GM21381 (cell line): ENCODE measurements at regions not wholly inside any gene's neighbourhood (a gene's known extent, or its start where the extent isn't known, plus 50 kb on each side); places are given as distances from the start of the nearest gene placed in this dataset.
A peak's percentile ranks its signal among the peaks of the same experiment; 100 is the strongest.

Source experiments
- ATAC-seq: cut with Tn5 transposase; IDR thresholded peaks from one replicate; pipeline ENCODE4 v1.9.1; 2021; ENCODE audit warnings: mild to moderate bottlenecking, moderate library complexity; ENCODE audit not compliant: unreplicated experiment

DNA sequence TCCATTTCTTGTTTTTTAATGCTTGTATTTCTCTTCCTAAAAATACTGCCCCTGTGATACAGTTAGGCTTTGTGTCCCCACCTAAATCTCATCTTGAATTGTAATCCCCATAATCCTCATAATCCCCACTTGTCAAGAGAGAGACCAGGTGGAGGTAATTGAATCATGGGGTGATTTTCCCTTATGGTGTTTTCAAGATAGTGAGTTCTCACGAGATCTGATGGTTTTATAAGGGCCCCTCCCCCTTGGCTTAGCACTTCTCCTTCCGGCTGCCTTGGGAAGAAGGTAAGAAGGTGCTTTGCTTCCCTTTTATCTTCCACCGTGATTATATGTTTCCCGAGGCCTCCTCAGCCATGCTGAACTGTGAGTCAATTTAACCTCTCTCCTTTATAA, 227.4 kb downstream of the MAN2A1 start:
- no peak for ATAC-seq

DNA sequence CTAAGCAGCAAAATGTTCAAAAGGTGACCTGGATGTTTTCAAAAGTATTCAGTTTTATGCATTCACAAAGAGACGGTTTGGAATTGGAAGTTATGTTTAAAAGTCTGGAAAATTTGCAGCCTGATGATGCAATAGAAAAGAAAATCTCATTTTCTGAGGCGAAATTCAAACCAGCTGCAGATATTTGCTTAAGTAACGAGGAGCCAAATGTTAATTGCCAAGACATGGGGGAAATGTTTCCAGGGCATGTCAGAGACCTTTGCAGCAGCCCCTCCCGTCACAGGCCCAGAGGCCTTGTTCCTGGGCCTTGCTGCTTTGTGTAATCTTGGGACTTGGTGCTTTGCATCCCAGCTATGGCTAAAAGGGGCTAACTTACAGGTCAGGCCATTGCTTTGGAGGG, 228.2 kb downstream of the MAN2A1 start:
- no peak for ATAC-seq

DNA sequence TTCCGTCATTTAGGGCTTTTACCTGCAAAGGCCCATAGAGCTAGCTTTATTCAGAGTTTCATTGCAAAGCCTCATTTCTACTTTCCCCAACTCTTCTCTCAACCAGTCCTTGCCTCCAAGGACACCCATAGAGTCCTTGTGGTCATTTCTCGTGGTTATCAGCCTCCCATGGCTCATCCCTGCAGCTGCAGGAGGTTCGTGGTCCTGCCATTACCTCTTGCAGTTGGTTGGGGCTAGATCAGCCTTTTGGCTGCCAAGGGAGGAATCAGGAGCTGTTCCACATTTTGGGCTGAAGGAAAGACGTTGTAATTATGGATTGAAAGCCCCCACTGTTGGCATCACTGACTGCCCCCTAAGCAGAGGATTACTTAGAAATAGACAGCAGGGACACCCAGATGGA, 231.0 kb downstream of the MAN2A1 start:
- no peak for ATAC-seq

DNA sequence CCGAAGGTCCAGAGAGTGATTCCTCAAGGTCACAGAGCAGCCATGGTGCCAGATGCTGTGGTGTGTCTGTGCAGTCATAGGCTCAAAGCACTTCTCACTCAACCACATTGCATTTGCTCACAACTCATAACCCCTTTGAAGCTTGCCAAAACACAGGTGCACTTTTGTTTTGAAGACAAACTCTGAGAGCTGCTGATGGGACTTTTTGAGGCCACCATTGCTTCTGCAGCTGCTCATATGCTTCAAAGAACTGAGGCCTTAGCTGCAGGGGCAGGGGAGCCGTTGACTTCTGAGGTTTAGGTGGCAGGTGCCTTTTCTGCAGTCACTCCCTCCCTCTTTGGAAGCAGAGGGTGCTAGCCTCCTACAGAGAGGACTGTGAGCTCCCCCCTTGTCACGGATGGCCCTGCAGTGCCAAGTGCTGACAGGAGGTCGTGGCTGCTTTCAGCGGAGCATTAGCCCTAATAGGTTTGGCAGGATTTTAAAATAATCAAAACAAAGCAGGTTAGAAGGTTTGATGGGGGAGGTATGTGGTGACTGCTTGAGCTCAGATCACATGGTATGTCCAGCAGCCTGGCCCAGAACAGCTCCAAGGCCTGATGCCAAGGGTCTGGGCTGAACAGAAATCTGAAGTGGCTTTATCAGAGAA, 232.1 kb downstream of the MAN2A1 start:
- peak; percentile 50 for ATAC-seq

DNA sequence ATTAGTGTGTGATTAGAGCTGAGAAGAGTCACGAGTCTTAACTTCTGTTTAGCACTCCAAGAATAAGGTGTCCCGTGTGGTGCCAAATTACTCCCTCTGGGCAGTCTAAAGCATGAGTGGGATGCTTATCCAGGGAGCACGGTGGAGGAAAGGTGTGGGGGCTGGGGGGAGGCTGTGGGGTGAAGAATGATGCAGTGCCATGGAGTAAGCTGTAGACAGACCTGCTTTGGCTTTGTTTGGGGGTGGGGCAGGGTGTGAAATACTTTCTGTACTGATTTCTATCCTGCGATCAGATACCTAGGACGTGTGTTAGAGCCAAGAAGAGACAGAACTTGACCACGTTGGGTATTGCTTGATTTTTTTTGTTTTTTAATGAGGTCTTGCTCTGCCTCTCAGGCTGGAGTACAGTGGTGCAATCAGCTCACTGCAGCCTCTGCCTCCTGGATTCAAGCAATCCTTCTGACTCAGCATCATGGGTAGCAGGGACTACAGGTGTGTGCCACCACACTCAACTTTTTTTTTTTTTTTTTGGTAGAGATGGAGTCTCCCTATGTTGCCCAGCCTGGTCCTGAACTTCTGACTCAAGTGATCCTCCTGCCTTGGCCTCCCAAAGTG, 232.8 kb downstream of the MAN2A1 start:
- no peak for ATAC-seq

DNA sequence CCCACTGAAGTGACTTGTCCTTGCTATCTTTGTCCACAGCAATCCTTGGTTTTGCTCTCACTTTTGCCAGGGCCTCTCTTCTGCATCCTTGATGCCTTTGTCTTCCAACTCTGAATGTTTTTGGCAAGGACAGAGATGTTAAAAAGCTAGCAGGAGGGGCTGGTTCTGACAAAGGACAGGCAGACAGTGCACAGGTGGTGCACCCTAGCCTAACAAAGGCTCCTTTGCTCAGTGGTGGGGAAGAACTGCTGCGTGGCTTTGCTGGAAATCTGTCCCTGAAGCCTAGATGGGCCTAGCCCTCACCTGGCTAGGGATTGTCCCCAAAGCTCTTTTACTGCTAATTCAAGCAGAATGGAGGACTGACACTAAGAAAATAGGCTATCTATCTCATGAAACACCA, 233.5 kb downstream of the MAN2A1 start:
- no peak for ATAC-seq

DNA sequence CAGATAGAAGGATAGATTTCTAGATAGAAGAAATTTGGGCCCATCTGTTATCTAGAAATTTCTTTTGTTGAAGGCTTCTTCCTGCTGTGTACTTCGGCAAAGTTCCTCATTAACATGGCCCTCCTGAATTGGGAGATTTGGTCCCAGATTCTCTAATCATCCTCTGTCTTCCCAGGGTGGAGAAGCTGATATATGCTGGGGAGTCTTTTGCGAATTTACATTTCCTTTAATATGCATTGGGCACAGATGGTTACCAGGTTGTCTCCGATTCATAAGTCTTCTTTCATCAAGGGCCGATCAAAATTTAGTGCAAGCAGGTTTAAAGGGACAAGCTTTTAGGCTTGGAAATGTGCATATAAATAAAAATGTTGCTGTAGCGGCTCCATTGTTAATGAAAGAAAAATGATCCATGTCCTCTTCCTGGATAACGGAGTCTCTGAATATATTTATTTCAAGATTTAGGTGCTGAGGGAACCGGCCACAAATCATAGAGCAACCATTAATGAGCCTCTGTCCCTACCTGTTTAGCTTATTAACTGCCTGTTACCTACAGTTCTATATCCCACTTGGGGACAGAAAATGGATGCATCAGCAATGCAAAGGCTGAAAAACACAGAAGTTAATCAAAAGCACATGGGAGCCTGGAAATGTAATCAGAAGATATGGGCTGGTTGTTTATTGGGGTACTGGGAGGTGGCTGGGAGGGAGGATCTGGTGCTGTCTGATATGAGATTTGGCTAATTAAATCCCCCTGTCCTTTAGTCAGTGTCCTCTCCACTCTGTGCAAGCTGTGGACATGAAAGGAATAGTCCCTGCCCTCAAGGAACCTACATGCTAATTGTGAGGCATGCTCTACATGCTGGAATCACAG, 234.7 kb downstream of the MAN2A1 start:
- ATAC-seq: no peak

DNA sequence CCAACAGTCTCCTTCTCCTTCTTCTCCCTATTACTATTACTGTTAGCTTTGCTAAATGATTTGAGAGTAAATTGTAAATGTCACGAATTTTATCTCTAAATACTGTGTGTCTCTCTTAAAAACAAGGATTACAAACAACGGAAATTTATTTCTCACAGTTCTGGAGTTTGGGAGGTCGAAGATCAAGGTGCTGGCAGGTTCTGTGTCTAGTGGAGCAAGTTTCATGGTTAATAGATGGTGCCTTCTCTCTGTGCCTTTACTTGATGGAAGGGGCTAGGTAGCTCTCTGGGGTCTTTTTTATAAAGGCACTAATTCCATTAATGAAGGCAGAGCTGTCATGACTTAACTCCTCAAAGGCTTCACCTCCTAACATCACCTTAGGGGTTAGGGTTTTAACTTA, 237.9 kb downstream of the MAN2A1 start:
- no peak for ATAC-seq

DNA sequence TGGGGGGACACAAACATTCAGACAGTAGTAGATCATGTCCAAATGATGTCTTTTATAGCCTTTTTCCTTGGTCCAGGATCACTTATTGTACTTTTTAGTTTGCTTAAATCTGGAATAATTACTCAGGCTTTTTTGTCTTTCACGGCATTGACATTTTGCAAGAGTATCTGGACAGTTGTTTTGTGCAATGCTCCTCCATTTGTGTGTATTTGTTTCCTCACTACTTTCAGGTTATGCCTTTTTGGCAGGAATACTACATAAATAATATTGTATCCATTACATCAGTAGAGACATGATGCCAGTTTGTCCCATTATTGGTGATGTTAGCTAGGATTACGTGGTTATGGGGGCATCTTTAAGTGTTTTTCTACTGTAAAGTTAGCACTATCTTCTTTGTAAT, 238.3 kb downstream of the MAN2A1 start:
- ATAC-seq: no peak

DNA sequence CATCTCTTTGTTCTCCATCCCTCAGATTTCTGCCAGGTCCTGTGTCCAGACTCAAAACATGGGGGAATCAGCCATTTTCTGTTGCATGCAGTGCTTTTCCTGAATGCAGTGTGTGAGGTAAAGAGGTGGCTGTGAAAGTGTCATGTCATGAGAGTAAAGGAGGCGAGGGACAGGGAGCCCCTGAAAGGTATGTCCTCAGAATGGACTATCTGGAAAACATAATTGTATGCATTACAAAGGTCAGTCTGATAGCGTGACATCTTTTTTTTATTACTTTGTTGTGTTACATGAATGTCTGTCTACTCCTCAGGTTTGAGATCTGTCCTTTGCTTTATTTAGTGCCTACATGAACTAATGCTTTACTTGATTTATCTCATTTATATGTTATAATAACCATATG, 239.1 kb downstream of the MAN2A1 start:
- no peak for ATAC-seq

DNA sequence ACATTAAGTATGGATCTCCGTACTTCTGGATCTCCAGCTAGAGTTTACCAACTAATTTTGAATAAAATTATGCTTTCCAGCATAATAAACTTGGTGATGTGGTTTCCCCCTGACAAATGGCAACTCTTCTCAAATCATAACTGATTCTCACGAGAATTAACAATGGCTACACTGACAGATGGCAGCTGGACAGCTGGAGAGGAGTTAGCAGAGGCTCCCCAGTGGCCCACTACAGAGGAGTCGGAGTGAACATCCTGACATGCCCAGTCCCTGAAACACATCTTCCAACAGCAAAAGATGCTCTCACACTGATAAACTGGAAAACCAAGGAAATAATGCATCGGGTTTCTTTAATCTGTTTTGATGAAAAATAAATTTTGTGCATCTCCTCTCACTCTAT, 239.6 kb downstream of the MAN2A1 start:
- ATAC-seq: no peak

DNA sequence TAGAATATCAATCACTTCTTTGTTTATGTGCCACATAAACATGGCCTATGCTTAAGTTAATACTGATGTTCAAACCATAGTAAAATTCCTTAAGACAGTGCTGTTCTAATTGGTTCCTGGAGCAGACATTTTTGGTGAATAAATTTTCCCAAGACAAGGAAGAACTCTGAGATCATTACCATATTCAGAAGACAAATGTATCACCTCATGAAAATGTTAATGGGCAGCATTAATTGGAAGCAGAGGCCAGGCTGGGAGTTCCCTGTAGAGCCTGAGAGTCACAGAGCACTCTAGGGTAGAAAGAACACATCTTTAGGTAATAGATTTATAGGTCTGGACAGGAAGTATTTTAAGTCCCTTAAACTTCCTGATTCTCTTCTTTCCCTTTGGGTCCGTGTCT, 240.2 kb downstream of the MAN2A1 start:
- no peak for ATAC-seq

DNA sequence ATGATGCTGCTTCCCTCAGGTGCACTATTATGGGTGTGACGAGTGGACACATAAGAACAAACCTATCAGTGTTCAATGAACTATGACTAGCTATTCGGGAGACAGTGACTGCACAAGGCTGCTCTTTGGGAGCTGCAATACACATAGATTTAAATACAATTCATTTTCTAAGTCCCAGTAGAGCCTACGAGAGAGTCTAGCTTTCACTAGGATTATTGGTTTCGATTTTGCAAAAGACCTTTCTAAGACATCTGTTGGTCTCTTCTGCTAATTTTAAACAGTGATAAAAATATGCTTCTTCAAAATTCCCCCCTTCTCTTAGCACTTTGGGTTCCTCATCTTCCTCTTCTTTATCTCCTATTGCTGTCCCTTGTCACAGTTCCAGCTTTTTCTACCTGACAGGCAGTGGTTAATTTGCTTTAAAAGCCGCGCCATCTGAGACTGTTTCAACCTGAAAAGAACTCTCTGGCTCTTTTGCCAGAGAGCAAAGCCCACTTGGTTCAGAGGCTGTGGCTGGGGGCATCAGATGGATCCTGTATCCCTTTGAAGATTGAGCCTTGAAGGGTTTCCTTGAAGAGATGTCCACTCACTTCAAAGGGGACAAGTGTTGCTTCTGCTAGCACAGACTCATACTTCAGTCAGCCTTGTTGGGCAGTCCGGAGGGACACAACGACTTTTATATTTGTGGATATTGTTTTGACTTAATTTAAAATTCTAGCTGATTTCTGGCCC, 241.5 kb downstream of the MAN2A1 start:
- no peak for ATAC-seq

DNA sequence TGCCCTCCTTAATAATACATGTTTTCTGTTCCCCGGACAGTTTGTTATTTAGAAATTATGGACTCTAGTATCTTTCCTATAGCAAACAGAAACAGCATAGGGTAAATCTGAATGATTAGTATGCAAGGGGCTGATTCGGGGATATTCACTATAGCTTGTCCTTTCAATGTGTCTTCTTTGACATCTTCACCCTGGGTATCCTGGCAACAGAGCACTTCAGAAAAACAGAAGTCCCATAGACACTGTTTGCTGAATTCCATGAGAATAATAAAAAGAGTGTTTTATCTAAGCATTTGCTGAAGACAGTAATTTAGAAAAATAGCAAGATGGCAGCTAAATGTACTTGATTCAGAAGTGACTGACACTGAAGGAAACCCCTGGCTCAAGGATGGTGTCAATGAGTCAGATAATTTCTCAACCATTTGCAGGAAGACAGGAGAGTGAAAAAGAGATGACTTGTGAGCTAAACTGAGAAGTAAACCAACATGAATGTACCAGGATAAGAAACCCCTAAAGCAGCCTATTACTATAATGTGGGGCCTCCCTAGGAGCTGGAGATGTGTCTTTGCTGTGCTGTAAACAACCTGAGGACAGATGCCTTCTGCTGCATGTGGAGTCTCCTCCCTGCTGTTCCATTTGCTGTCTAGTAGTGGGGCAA, 246.2 kb downstream of the MAN2A1 start:
- ATAC-seq: no peak

DNA sequence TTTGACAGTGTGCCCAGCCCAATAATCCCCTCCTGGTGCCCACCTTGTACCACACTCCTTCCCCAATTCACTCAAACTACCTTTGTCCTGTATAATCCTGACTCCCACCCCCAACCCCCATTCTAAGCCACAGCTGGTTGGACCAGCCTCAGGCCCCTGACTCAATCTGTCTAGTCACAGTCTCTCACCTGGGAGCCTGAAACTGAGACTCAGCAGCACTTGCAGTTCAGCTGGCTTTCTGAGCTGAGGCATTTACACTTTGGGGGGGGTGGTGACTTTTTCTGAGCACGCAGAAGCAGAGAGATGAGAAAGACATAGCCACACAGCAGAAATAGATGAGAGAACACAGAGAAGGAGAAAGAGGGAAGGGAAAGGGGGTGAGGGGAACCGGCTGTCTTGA, 247.3 kb downstream of the MAN2A1 start:
- peak; percentile 92 for ATAC-seq

DNA sequence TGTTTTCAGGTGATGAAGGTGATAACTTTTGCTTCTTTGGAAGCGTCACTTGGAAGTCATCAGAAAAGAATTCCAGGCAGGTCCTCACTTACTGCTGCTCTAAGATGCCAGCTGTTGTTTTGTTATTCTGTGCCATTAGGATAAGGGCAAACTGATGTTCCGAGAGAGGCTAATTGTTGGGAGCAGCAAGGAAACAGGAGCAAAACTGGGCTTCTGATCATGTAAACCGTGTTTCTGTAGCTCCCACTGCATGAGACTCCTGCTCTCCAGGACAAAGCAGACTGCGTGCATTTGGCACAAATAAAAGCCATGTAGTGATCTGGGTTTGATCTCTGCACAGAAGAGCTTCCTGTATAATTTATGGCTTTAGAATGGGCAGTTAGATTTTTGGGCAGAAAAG, 248.2 kb downstream of the MAN2A1 start:
- no peak for ATAC-seq

DNA sequence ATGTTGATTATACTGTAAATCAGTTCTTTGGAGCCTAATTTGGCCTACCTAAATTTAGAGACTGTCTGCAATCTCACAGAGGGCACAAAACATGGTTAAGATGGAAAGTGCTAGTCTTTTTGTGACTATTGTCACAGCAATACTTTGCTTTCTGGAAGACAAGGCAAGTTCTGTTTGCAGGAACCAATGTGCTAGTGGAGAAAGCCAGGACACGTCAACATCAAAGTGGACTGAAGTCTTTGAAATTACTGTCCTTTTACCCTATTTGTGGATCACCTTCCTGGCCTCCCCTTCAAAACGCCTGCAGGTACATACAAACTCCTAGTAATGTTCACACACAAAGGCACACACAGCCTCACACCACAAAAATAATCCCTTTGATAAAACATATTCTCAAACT, 248.7 kb downstream of the MAN2A1 start:
- no peak for ATAC-seq

DNA sequence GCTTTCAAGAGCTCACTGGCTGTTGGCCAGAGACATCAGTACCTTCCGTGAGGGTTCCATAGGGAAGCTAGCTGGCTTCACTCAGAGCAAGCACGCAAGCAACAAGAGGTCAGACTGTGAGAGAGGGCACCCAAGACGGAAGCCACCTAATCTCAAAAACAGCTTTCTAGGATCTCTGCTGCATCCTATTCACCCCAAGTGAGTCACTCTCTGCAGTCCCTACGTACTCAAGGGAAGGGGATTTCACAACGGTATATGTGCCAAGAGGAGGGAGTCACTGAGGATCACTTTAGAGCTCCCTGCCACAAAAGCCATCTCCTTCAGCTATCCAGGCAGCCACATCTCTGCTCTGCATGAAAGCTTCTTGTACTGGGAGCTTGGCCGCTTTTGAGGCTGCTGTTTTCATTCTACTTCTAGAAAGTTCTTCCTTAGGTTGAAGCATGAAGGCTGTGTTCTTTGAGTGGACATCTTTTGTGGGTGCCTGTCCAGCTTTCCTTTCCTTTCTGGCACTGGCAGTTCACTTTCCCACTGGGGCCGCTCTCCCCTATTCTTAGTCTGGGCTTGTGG, 249.5 kb downstream of the MAN2A1 start:
- no peak for ATAC-seq

DNA sequence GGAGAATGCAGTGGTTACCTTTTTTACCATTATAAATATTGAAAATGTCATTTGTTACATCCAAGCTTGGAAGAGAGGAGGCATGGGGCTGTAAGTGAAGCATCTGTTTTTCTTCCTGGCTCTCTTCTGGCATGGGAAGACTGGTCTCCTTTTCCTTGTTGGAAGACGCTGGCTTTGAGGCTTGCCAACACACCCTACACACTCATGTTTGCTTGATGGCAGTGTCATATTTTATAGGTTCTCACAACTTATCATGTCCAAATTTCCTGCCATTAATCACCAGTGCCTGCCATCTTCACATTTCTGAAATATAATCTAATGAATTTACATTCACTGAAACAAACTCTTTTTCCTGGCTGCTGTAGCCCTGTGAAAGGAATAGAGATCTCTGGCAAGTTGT, 252.9 kb downstream of the MAN2A1 start:
- ATAC-seq: no peak

DNA sequence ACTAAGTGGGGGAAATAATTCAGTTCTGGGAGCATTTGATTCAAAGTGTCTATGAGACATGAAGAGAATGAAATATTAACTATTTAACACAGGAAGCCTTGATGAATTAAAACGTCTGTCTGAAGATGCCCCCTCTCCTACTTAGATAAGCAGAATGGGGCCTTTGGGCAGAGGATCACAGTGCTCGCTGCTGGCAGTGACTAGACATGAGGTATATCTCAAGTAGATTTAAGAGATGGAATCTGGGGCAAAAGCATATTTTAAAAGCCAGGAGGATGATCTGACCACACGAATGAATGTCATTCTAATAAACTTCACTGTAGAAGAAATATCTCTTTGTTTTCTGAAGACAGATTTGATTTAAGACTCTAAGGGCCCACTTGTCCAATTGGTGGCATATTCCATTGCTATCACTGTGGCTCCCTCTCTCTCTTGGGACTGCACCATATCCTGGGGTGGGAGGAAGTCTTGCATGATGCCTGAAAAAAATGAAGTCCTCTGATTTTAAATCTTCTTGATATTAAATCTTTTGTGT, 254.0 kb downstream of the MAN2A1 start:
- no peak for ATAC-seq
